ENCODE measurements at regions not wholly inside any gene's neighbourhood (a gene's known extent, or its start where the extent isn't known, plus 50 kb on each side); places are given as distances from the start of the nearest gene placed in this dataset.

- TF ChIP-seq POLR2AphosphoS5 (IDR thresholded peaks at IDR 0.05; ENCODE audit: low read depth) = no peak
- TF ChIP-seq CTCF (IDR thresholded peaks at IDR 0.05; ENCODE audit: insufficient read depth, low read length) = no peak
- TF ChIP-seq REST (IDR thresholded peaks at IDR 0.05; ENCODE audit: insufficient replicate concordance, low read depth) = no peak
- no peak for TF ChIP-seq GABPA (IDR thresholded peaks at IDR 0.05; ENCODE audit: low read depth)
Observed at GRCh38 chr1:87450136-87450535, 121.5 kb downstream of the LMO4 start.

Measured in HL-60 (cell line).